ENCODE measurements at regions not wholly inside any gene's neighbourhood (a gene's known extent, or its start where the extent isn't known, plus 50 kb on each side); places are given as distances from the start of the nearest gene placed in this dataset.

- Histone ChIP-seq H4K20me1 (ENCODE audit: control insufficient read depth, extremely low read depth, insufficient read depth, low read length) (no peaks in the 10 kb centered on the region), H3K36me3 (ENCODE audit: control insufficient read depth in 2 of 2, extremely low read depth in 1 of 2, insufficient read depth in 2 of 2, low read length in 2 of 2) (no peaks in the 10 kb centered on the region), H3K4me1 (ENCODE audit: control insufficient read depth, extremely low read depth, insufficient read depth, low read length) (no peaks in the 10 kb centered on the region), H3K4me2 (ENCODE audit: control insufficient read depth, extremely low read depth, insufficient read depth, low read depth, low read length) (no peak overlapping the region), H3K79me2 (ENCODE audit: control insufficient read depth, insufficient read depth, low read length) (no peaks in the 10 kb centered on the region), H2AFZ (ENCODE audit: control insufficient read depth, low read length) (no peak overlapping the region), H3K27me3 (ENCODE audit: control insufficient read depth, extremely low read depth, insufficient read depth, low read length) (peaks cover 38% of the 10 kb centered on the region), H3K27ac (ENCODE audit: control insufficient read depth, insufficient read depth, low read length) (no peak overlapping the region), H3K9me3 (ENCODE audit: control insufficient read depth, low read depth, low read length) (no peaks in the 10 kb centered on the region), H3K4me3 (ENCODE audit: control insufficient read depth in 2 of 3, extremely low read depth in 1 of 3, insufficient read depth in 2 of 3, low read depth in 1 of 3, low read length in 3 of 3) (no peak overlapping the region), H3K9me1 (ENCODE audit: control insufficient read depth, extremely low read depth, insufficient read depth, low read length) (no peaks in the 10 kb centered on the region), H3K9ac (ENCODE audit: control insufficient read depth, extremely low read depth, insufficient read depth, low read length) (no peak overlapping the region)
- TF ChIP-seq CTCF (optimal IDR thresholded peaks at IDR 0.05 in 1 of 3, IDR thresholded peaks at IDR 0.05 in 1 of 3, conservative IDR thresholded peaks at IDR 0.05 in 1 of 3; ENCODE audit: extremely low read depth in 1 of 3, insufficient read depth in 2 of 3, low read length in 3 of 3) (no peak), EZH2 (IDR thresholded peaks at IDR 0.05; ENCODE audit: low read length) (no peak)
- dilution Hi-C loops (cut with MboI; ENCODE audit: extremely low pct_ligation_motif_present, low sequenced_read_pairs) = no loop called here
- FAIRE-seq (no peak), DNase-seq (ENCODE audit: low read depth, low spot score) (no peak)
These were observed 118.7 kb upstream of the HSD17B12 start for GRCh38 chr11:43561832-43562231.

- no peaks in the 10 kb centered on the region for H3K79me2 ChIP-seq (ENCODE audit: control insufficient read depth, insufficient read depth, low read length)
- dilution Hi-C loops (cut with MboI; ENCODE audit: extremely low pct_ligation_motif_present, low sequenced_read_pairs) = no loop called here
- DNase-seq (ENCODE audit: low read depth, low spot score) (no peak), FAIRE-seq (peak; percentile 39)
- H3K27me3 ChIP-seq (ENCODE audit: control insufficient read depth, extremely low read depth, insufficient read depth, low read length) = peaks cover 15% of the 10 kb centered on the region
- no peak overlapping the region for H3K4me2 ChIP-seq (ENCODE audit: control insufficient read depth, extremely low read depth, insufficient read depth, low read depth, low read length)
- TF ChIP-seq EZH2 (IDR thresholded peaks at IDR 0.05; ENCODE audit: low read length) (no peak), CTCF (optimal IDR thresholded peaks at IDR 0.05 in 1 of 3, IDR thresholded peaks at IDR 0.05 in 1 of 3, conservative IDR thresholded peaks at IDR 0.05 in 1 of 3; ENCODE audit: extremely low read depth in 1 of 3, insufficient read depth in 2 of 3, low read length in 3 of 3) (peak; percentile 48 to 71 (median 70))
- no peaks in the 10 kb centered on the region for H3K36me3 ChIP-seq (ENCODE audit: control insufficient read depth in 2 of 2, extremely low read depth in 1 of 2, insufficient read depth in 2 of 2, low read length in 2 of 2)
- H3K9ac ChIP-seq (ENCODE audit: control insufficient read depth, extremely low read depth, insufficient read depth, low read length) = no peak overlapping the region
- H3K4me1 ChIP-seq (ENCODE audit: control insufficient read depth, extremely low read depth, insufficient read depth, low read length) = no peaks in the 10 kb centered on the region
- H4K20me1 ChIP-seq (ENCODE audit: control insufficient read depth, extremely low read depth, insufficient read depth, low read length) = no peaks in the 10 kb centered on the region
- no peak overlapping the region for H2AFZ ChIP-seq (ENCODE audit: control insufficient read depth, low read length)
- no peak overlapping the region for H3K27ac ChIP-seq (ENCODE audit: control insufficient read depth, insufficient read depth, low read length)
- no peaks in the 10 kb centered on the region for H3K9me1 ChIP-seq (ENCODE audit: control insufficient read depth, extremely low read depth, insufficient read depth, low read length)
- H3K4me3 ChIP-seq (ENCODE audit: control insufficient read depth in 2 of 3, extremely low read depth in 1 of 3, insufficient read depth in 2 of 3, low read depth in 1 of 3, low read length in 3 of 3) = no peak overlapping the region
- no peaks in the 10 kb centered on the region for H3K9me3 ChIP-seq (ENCODE audit: control insufficient read depth, low read depth, low read length)
These were observed 113.1 kb upstream of the HSD17B12 start for GRCh38 chr11:43567396-43567975.

All from keratinocyte (primary cell).